Stimulated activated CD8-positive, alpha-beta memory T cell treated with anti-CD3 and anti-CD28 coated beads, Interleukin-7, amount 100 ng/mL, for 1 hour (primary cell): ENCODE measurements at regions not wholly inside any gene's neighbourhood (a gene's known extent, or its start where the extent isn't known, plus 50 kb on each side); places are given as distances from the start of the nearest gene placed in this dataset.
"Not testable (repeated sequence)": the region's sequence is repeated elsewhere in the genome, so short reads cannot be mapped to it uniquely, and the experiment has no call there.

Experiments
- DNase-seq, 2 donors: peaks; one replicate each; pipeline ENCODE4 v3.0.0-alpha.2; 2020; ENCODE audit warnings: low read depth in 2 of 2

- no peak for DNase-seq
Measured at GRCh38 chrX:4118666-4119530, 405.4 kb upstream of the PRKX start.

GRCh38 chrX:4110964-4111363 is 397.5 kb upstream of the PRKX start:
- DNase-seq = no peak

- DNase-seq = no peak
Measured at GRCh38 chrX:4094926-4095325, 381.5 kb upstream of the PRKX start.

GRCh38 chrX:4091046-4091760 is 377.8 kb upstream of the PRKX start:
- DNase-seq = no peak

GRCh38 chrX:4059893-4060292 is 346.4 kb upstream of the PRKX start:
- no peak for DNase-seq

- DNase-seq = no peak
Measured at GRCh38 chrX:4043951-4044350, 330.5 kb upstream of the PRKX start.

- no peak for DNase-seq
Measured at GRCh38 chrX:4035874-4036273, 322.4 kb upstream of the PRKX start.

- no peak for DNase-seq
Measured at GRCh38 chrX:4028151-4028550, 314.7 kb upstream of the PRKX start.

GRCh38 chrX:4005281-4005680 is 291.8 kb upstream of the PRKX start:
- DNase-seq = no peak

- no peak for DNase-seq
Measured at GRCh38 chrX:4004822-4005221, 291.4 kb upstream of the PRKX start.

- DNase-seq = no peak
Measured at GRCh38 chrX:3994315-3994714, 280.9 kb upstream of the PRKX start.

- DNase-seq = no peak
Measured at GRCh38 chrX:3990569-3990968, 277.1 kb upstream of the PRKX start.

GRCh38 chrX:3972104-3972858 is 258.8 kb upstream of the PRKX start:
- DNase-seq = not testable (repeated sequence)

GRCh38 chrX:3968749-3969148 is 255.3 kb upstream of the PRKX start:
- DNase-seq = no peak

- no peak for DNase-seq
Measured at GRCh38 chrX:3963980-3964379, 250.5 kb upstream of the PRKX start.

- DNase-seq = no peak
Measured at GRCh38 chrX:3962511-3963311, 249.3 kb upstream of the PRKX start.

- DNase-seq = no peak
Measured at GRCh38 chrX:3960952-3961351, 247.5 kb upstream of the PRKX start.

GRCh38 chrX:3951859-3952258 is 238.4 kb upstream of the PRKX start:
- DNase-seq = no peak

GRCh38 chrX:3950373-3950772 is 236.9 kb upstream of the PRKX start:
- no peak for DNase-seq

- no peak for DNase-seq
Measured at GRCh38 chrX:3943965-3944364, 230.5 kb upstream of the PRKX start.

GRCh38 chrX:3940000-3940610 is 226.7 kb upstream of the PRKX start:
- DNase-seq = no peak
